HEK293 (cell line): ENCODE measurements at regions not wholly inside any gene's neighbourhood (a gene's known extent, or its start where the extent isn't known, plus 50 kb on each side); places are given as distances from the start of the nearest gene placed in this dataset.

Source experiments
- CTCF ChIA-PET: fragments of 350-600 bp; formaldehyde crosslinking; extraction: SDS; loops from one replicate; lab custom pipeline; 2021; ENCODE audit warnings: antibody characterized with exemption; lab: Yijun Ruan, JAX
- POLR2A ChIA-PET: fragments of 300-600 bp; formaldehyde crosslinking; extraction: SDS; loops from one replicate; lab custom pipeline; 2020; ENCODE audit warnings: antibody characterized with exemption, inconsistent platforms; lab: Yijun Ruan, JAX
- H3K27ac ChIP-seq: fragments of 200-500 bp; sonication (Bioruptor generic); 2 replicates; pipeline ENCODE4 v1.5.1; 2014; ENCODE audit warnings: low read depth, low read length, control low read depth, inconsistent platforms; ENCODE audit errors: extremely low read depth
- H3K36me3 ChIP-seq, 2 experiments: fragments of 200-500 bp in 1 of 2; sonication (Bioruptor generic) in 1 of 2; 1 replicate in 1 of 2; 2 replicates in 1 of 2; pipeline ENCODE4 v1.5.1; 2014 to 2017; ENCODE audit warnings: inconsistent platforms in 2 of 2, low read length in 2 of 2; ENCODE audit not compliant: control insufficient read depth in 2 of 2, insufficient read depth in 1 of 2
- H3K4me1 ChIP-seq: fragments of 200-500 bp; sonication (Bioruptor generic); 2 replicates; pipeline ENCODE4 v1.5.1; 2014; ENCODE audit warnings: mild to moderate bottlenecking, low read length, inconsistent platforms; ENCODE audit not compliant: control insufficient read depth, insufficient read depth
- H3K4me3 ChIP-seq: 2 replicates; pipeline ENCODE4 v1.5.1; 2011; ENCODE audit warnings: low read depth, mild to moderate bottlenecking, control low read depth, low read length, moderate library complexity
- H3K9me3 ChIP-seq: fragments of 200-500 bp; sonication (Bioruptor generic); 2 replicates; pipeline ENCODE4 v1.5.1; 2014; ENCODE audit warnings: low read depth, low read length, inconsistent platforms; ENCODE audit not compliant: control insufficient read depth, insufficient read depth
- KLF9 ChIP-seq: fragments of 450-650 bp; formaldehyde crosslinking; IDR thresholded peaks from 2 replicates; pipeline ENCODE4 v1.5.1; 2016; ENCODE audit warnings: missing biosample characterization, missing genetic modification characterization, low read depth
- ZBTB10 ChIP-seq: fragments of 450-650 bp; formaldehyde crosslinking; IDR thresholded peaks from 2 replicates; pipeline ENCODE4 v1.5.1; 2016; ENCODE audit warnings: missing biosample characterization, missing genetic modification characterization
- ZIC2 ChIP-seq: fragments of 450-650 bp; formaldehyde crosslinking; IDR thresholded peaks from 2 replicates; pipeline ENCODE4 v1.5.1; 2016; ENCODE audit warnings: missing biosample characterization, missing genetic modification characterization
- ZNF148 ChIP-seq: fragments of 450-650 bp; formaldehyde crosslinking; IDR thresholded peaks from 2 replicates; pipeline ENCODE4 v1.5.0; 2017; ENCODE audit warnings: missing biosample characterization, missing genetic modification characterization, borderline replicate concordance
- ZNF26 ChIP-seq: fragments of 450-650 bp; formaldehyde crosslinking; IDR thresholded peaks from 2 replicates; pipeline ENCODE4 v1.5.1; 2016; ENCODE audit warnings: missing biosample characterization, missing genetic modification characterization
- ZNF324 ChIP-seq: fragments of 450-650 bp; formaldehyde crosslinking; IDR thresholded peaks from 2 replicates; pipeline ENCODE4 v1.5.1; 2016; ENCODE audit warnings: missing biosample characterization, missing genetic modification characterization
- ZNF341 ChIP-seq: fragments of 450-650 bp; formaldehyde crosslinking; IDR thresholded peaks from 2 replicates; pipeline ENCODE4; 2016; ENCODE audit warnings: low read depth, missing biosample characterization, missing genetic modification characterization
- ZNF518A ChIP-seq: fragments of 450-650 bp; formaldehyde crosslinking; conservative IDR thresholded peaks from 2 replicates; pipeline ENCODE4 v1.5.1; 2016; ENCODE audit warnings: low read depth, missing biosample characterization, missing genetic modification characterization
- ZNF521 ChIP-seq: fragments of 450-650 bp; formaldehyde crosslinking; IDR thresholded peaks from 2 replicates; pipeline ENCODE4 v1.5.1; 2017; ENCODE audit warnings: missing biosample characterization, mild to moderate bottlenecking, missing genetic modification characterization
- ZNF664 ChIP-seq: fragments of 450-650 bp; formaldehyde crosslinking; IDR thresholded peaks from 2 replicates; pipeline ENCODE4 v1.5.1; 2016; ENCODE audit warnings: missing biosample characterization, missing genetic modification characterization
- ZNF776 ChIP-seq: fragments of 450-650 bp; formaldehyde crosslinking; IDR thresholded peaks from 2 replicates; pipeline ENCODE4 v1.5.0; 2017; ENCODE audit warnings: missing biosample characterization, missing genetic modification characterization, borderline replicate concordance

- no peak for TF ChIP-seq ZNF664
- no peak for TF ChIP-seq ZBTB10 (tag by site-specific recombination)
- TF ChIP-seq, all 188 proteins: peak for 0
Measured at GRCh38 chr1:118716775-118717174, 271.4 kb downstream of the TBX15 start (continued).

GRCh38 chr1:118711356-118711755 lies 276.8 kb downstream of the TBX15 start:
- Histone ChIP-seq H3K4me1 (no peaks in the 10 kb centered on the region), H3K9me3 (no peaks in the 10 kb centered on the region), H3K27ac (no peak overlapping the region), H3K4me3 (no peak overlapping the region), H3K36me3 (no peaks in the 10 kb centered on the region)
- CTCF ChIA-PET: interaction anchor here (1.4 kb wide), 1 partner anchor 8 kb away, joined by 3 read pairs; no protein-coding TSS in a partner anchor
- no peak for TF ChIP-seq ZNF341 (tag by site-specific recombination)
- TF ChIP-seq ZIC2 (tag by site-specific recombination): no peak
- POLR2A ChIA-PET: no interaction called here

- no peaks in the 10 kb centered on the region for H3K4me1 ChIP-seq
- H3K36me3 ChIP-seq: no peaks in the 10 kb centered on the region
- no peak for TF ChIP-seq ZNF521 (tag by site-specific recombination)
- TF ChIP-seq KLF9: no peak
- TF ChIP-seq ZNF148 (tag by site-specific recombination): no peak
- no peak for TF ChIP-seq ZNF518A
- TF ChIP-seq ZNF324 (tag by site-specific recombination): no peak
- TF ChIP-seq ZNF26 (tag by site-specific recombination): no peak
- TF ChIP-seq ZNF776 (tag by site-specific recombination): no peak
- TF ChIP-seq, all 188 proteins: peak for 0
- CTCF ChIA-PET: no interaction called here
- H3K4me3 ChIP-seq: no peak overlapping the region
- H3K9me3 ChIP-seq: no peaks in the 10 kb centered on the region; the same call in 1 of the 2 replicates
- no peak overlapping the region for H3K27ac ChIP-seq
- POLR2A ChIA-PET: no interaction called here
Measured at GRCh38 chr1:118698911-118699310, 289.2 kb downstream of the TBX15 start.
